RPMI7951 (cell line): ENCODE measurements at regions not wholly inside any gene's neighbourhood (a gene's known extent, or its start where the extent isn't known, plus 50 kb on each side); places are given as distances from the start of the nearest gene placed in this dataset.
"Not testable (repeated sequence)": the region's sequence is repeated elsewhere in the genome, so short reads cannot be mapped to it uniquely, and the experiment has no call there.

Experiments
- DNase-seq: peaks from one replicate; pipeline ENCODE4 v3.0.0-alpha.2; 2012; ENCODE audit warnings: low read depth

DNA sequence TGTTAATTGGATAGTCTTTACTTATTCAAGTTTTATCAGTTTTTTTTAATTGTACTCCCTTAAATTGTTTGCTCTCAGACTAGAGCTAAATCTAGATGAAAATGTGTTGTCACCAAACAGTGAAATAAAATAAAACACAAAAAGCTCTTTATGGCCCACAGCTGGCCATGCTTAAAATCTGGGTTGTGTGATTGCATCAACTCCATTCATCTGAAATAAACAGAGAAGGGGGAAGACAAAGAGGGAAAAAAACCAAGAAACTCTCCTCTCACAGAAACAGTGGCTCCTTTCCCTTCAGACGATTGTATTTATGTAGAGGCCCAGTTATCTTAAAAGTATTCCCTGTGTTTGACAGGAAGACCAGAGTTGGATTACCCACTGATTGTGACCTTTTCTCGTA lies 422.4 kb downstream of the IRX1 start:
- no peak for DNase-seq

DNA sequence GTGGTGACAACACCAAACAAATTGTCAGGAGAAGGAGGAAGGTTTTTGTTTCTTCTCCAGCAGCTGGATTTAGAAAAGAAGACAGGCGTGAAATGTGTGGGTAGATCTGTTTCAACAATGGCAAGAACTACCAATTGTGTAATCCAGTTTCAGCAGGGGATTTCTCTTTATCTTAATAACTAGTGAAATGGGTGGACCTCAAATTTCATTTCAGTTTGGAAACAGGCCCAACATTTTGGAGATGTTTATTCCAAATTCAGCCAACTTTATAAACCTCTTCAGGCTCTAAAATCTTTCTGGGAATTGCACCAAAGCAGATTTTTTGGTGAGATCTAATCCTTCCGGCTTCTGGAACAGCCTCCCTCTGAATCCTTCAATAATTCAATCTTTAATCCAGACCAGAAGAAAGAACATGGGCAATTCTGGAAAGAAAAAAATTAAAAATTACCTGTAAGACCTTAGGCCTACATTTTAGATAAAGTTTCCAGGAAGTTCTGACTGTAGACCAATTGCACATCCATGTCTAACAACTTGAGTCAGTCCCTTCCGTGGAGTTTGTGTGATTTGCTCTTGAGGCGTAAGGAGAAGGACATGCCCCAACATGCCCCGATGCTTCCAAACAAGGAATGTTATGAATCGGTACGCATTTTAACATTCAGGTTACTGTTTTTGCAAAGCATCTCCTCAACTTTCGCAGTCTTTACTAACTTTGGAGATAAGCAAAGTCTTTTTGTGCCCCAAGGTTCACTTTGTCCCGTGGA lies 423.6 kb downstream of the IRX1 start:
- DNase-seq = no peak

DNA sequence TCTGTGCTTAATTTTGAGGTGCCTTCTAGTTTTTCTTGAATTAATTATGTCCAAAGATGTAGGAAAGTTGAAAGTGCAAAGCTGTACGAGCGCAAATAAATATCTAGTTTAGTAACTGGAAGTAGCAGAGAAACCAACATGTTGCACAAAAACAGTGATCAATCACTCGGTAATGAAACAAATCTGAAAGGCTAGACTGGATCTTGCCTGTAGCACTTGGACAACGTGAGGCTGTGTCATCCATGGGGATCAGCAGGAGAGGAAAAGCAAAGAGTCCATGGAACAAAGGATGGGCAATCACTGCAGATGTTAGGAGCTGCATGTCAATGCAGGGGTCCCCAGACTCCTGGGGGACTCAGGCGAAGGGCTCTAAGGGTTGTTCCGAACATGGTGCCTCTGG lies 424.2 kb downstream of the IRX1 start:
- DNase-seq = no peak

DNA sequence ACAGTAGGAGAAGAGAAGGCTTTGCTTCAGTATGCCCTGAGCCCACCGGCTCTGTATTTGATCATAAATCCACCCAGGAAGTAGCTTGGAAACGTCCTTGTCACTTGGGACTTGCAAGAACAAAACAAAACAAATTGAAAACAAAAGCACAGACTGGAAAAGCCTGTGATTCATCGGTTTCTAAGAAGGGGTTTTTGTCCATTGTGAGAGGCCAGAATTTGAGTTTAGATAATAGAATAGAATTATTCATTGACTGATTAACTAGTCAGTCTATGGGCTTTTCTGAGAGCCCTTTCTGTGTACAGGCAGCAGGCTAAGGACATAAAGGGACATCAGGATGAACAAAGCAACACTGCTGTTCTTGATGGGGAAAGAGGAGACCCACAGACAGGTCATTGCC lies 424.8 kb downstream of the IRX1 start:
- no peak for DNase-seq

- no peak for DNase-seq
Observed at GRCh38 chr5:4022056-4022670, 426.5 kb downstream of the IRX1 start.

GRCh38 chr5:4023091-4023752 lies 427.6 kb downstream of the IRX1 start:
- no peak for DNase-seq

GRCh38 chr5:4023753-4024335 lies 428.2 kb downstream of the IRX1 start:
- DNase-seq = no peak

GRCh38 chr5:4027088-4027734 lies 431.6 kb downstream of the IRX1 start:
- DNase-seq = peak; percentile 9

GRCh38 chr5:4028384-4028783 lies 432.8 kb downstream of the IRX1 start:
- DNase-seq = no peak

- not testable (repeated sequence) for DNase-seq
Observed at GRCh38 chr5:4033546-4033945, 437.9 kb downstream of the IRX1 start.

- DNase-seq = no peak
Observed at GRCh38 chr5:4036861-4037260, 441.2 kb downstream of the IRX1 start.

- DNase-seq = no peak
Observed at GRCh38 chr5:4038994-4039393, 443.4 kb downstream of the IRX1 start.

DNA sequence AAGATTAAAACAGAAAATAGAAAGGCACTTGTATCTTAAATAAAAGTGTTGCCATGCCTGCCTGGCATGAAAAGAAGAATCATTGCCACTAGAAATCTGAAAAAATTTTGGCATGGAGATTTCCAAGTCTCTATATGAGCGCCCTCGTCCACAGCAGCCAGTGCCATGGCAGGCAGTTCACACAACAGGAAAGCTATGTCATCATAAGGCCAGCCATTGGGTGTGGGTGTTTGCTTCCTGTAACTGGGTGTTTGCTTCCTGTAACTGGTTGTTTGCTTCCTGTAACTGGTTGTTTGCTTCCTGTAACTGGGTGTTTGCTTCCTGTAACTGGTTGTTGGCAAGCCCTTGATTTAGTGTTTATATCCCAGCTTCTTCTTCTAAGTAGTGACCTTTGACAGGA lies 446.7 kb downstream of the IRX1 start:
- DNase-seq = no peak

GRCh38 chr5:4043135-4043534 lies 447.5 kb downstream of the IRX1 start:
- DNase-seq = no peak

GRCh38 chr5:4044881-4045280 lies 449.2 kb downstream of the IRX1 start:
- no peak for DNase-seq

DNA sequence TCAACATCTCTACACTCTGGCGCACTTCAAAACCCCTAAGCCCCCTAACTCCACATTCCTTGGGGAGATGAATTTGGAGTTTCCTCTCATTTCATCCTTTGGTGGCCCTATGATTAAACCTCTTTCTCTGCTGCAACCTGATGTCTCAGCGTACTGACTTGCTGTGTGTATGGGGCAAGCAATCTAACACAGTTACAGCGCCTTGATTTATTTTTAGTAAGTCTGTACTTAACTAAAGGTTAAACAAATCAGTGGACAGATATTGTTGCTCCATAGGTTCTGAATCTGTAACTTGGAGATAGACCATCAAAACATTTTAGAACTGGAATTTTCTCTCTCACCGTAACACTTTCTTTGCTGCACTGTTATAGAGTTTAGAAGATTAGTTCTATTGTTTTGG lies 452.8 kb downstream of the IRX1 start:
- DNase-seq = no peak

DNA sequence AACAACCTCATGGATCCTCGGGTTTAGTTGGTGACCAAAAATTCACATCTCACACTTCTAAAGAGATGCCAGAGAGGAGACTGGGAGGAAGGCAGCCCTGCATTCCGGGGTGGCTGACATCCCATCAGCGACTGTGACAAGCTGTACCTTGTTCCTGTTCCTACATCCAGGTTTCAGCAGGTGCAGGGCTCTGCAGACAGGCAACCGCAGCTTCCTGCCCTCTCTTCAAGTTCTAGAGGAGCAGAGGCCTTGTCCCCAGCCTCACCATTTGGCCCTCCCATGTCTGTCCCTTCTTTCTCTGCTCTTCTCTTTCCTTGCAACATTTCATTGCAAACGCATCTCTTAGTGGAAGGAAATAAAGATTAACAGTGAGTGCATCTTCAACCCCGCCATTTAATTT lies 454.6 kb downstream of the IRX1 start:
- no peak for DNase-seq

GRCh38 chr5:4053136-4053535 lies 457.5 kb downstream of the IRX1 start:
- no peak for DNase-seq

GRCh38 chr5:4054092-4054491 lies 458.5 kb downstream of the IRX1 start:
- no peak for DNase-seq

DNA sequence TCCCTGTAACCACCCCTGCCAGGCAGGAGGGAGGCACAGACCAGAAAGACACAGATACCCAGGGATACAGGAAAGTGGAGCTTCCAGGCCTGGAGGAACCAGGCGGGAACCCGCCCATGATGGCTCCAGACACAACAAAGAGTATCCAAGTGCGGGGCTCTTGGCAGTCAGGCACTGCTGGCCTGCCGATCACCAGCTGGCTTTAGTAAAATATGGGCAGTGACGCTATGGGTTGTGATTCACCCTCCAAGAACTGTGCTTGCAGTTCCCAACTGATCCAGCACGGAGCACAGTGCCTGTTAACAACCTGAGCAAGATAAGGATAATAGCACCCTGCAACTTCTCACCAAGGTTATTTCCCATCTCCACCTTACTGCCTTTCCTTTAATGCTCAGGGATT lies 463.3 kb downstream of the IRX1 start:
- DNase-seq = no peak

GRCh38 chr5:4065472-4066320 lies 470.1 kb downstream of the IRX1 start:
- no peak for DNase-seq
